Activated B cell treated with CpG ODN at 0.5 μM for 24 hours (primary cell): ENCODE measurements at regions not wholly inside any gene's neighbourhood (a gene's known extent, or its start where the extent isn't known, plus 50 kb on each side); places are given as distances from the start of the nearest gene placed in this dataset.
"Not testable (repeated sequence)": the region's sequence is repeated elsewhere in the genome, so short reads cannot be mapped to it uniquely, and the experiment has no call there.

ENCODE experiments used
- ATAC-seq: fragments of 200-7000 bp; cut with Tn5 transposase; one replicate; pipeline ENCODE4 v1.10.0; 2021; ENCODE audit warnings: low read depth, mild to moderate bottlenecking, moderate library complexity
- CTCF ChIA-PET: fragments of 350-600 bp; sonication (Branson Sonifier 250); formaldehyde crosslinking; loops from one replicate; lab custom pipeline; 2021; ENCODE audit warnings: antibody characterized with exemption; lab: Charles Lee
- POLR2A ChIA-PET: fragments of 350-600 bp; sonication (Branson Sonifier 250); formaldehyde crosslinking; loops from one replicate; lab custom pipeline; 2021; ENCODE audit warnings: antibody characterized with exemption; lab: Charles Lee
- DNase-seq: peaks from one replicate; pipeline ENCODE4 v3.0.0; 2022
- H3K27ac Mint-ChIP-seq: one replicate; pipeline ENCODE4 v1.8.0; 2020; ENCODE audit warnings: mixed read lengths
- H3K27me3 Mint-ChIP-seq: one replicate; pipeline ENCODE4 v1.8.0; 2021; ENCODE audit warnings: mixed read lengths
- H3K36me3 Mint-ChIP-seq: one replicate; pipeline ENCODE4 v1.8.0; 2021; ENCODE audit warnings: low read depth, mixed read lengths
- H3K4me1 Mint-ChIP-seq: one replicate; pipeline ENCODE4 v1.8.0; 2021; ENCODE audit warnings: mixed read lengths
- H3K4me3 Mint-ChIP-seq: one replicate; pipeline ENCODE4 v1.8.0; 2020; ENCODE audit warnings: mild to moderate bottlenecking, mixed read lengths
- H3K9me3 Mint-ChIP-seq: one replicate; pipeline ENCODE4 v1.8.0; 2020; ENCODE audit warnings: mixed read lengths
- CTCF ChIP-seq: fragments of 200-600 bp; IDR thresholded peaks from one replicate; pipeline ENCODE4 v1.8.0; 2022; ENCODE audit warnings: antibody characterized with exemption, mild to moderate bottlenecking
- intact Hi-C: fragments of 100-400 bp; cut with micrococcal nuclease; formaldehyde crosslinking; loops from one replicate; pipeline ENCODE4 v1.15.1; 2024

GRCh38 chr2:75289771-75290170 is 90.5 kb upstream of the TACR1 start:
- TF ChIP-seq CTCF: no peak
- Mint-ChIP-seq H3K36me3 (peaks cover 6% of the 10 kb centered on the region), H3K9me3 (no peaks in the 10 kb centered on the region), H3K4me1 (peaks cover 24% of the 10 kb centered on the region), H3K4me3 (no peak overlapping the region), H3K27me3 (no peaks in the 10 kb centered on the region), H3K27ac (no peak overlapping the region)
- ATAC-seq: no peak
- intact Hi-C loops: no loop called here
- ChIA-PET POLR2A (no interaction called here), CTCF (interaction anchor here (0.6 kb wide), 1 partner anchor 90 kb away, joined by 3 read pairs; the partner anchor contains the start of gene TACR1)
- no peak for DNase-seq

- H3K27ac Mint-ChIP-seq, DNase-seq, ATAC-seq, H3K9me3 Mint-ChIP-seq, intact Hi-C loops, H3K27me3 Mint-ChIP-seq, POLR2A ChIA-PET, H3K4me3 Mint-ChIP-seq: not testable (repeated sequence)
- Mint-ChIP-seq H3K4me1 (peaks cover 30% of the 10 kb centered on the region), H3K36me3 (peaks cover 11% of the 10 kb centered on the region)
- CTCF ChIA-PET: interaction anchor here (0.6 kb wide), 1 partner anchor 90 kb away, joined by 3 read pairs; the partner anchor contains the start of gene TACR1
Observed at GRCh38 chr2:75289178-75289577, 89.9 kb upstream of the TACR1 start.

- no peak for TF ChIP-seq CTCF
- Mint-ChIP-seq H3K27ac (peak overlapping the region; percentile 72), H3K36me3 (peaks cover 11% of the 10 kb centered on the region), H3K4me1 (peaks cover 30% of the 10 kb centered on the region), H3K27me3 (no peaks in the 10 kb centered on the region), H3K9me3 (no peaks in the 10 kb centered on the region), H3K4me3 (no peak overlapping the region)
- ChIA-PET CTCF (no interaction called here), POLR2A (no interaction called here)
- no peak for DNase-seq
- intact Hi-C loops: no loop called here
- no peak for ATAC-seq
Observed at GRCh38 chr2:75288760-75289159, 89.4 kb upstream of the TACR1 start.

GRCh38 chr2:75287624-75288316 is 88.5 kb upstream of the TACR1 start:
- Mint-ChIP-seq H3K4me1 (peaks cover 30% of the 10 kb centered on the region), H3K4me3 (no peak overlapping the region), H3K9me3 (no peaks in the 10 kb centered on the region), H3K36me3 (peaks cover 11% of the 10 kb centered on the region), H3K27ac (peak overlapping the region; percentile 72), H3K27me3 (no peaks in the 10 kb centered on the region)
- no peak for DNase-seq
- no peak for TF ChIP-seq CTCF
- ChIA-PET POLR2A (no interaction called here), CTCF (no interaction called here)
- intact Hi-C loops: no loop called here
- no peak for ATAC-seq

- Mint-ChIP-seq H3K4me3 (no peak overlapping the region), H3K27me3 (peaks cover 3% of the 10 kb centered on the region), H3K4me1 (peaks cover 28% of the 10 kb centered on the region), H3K9me3 (no peaks in the 10 kb centered on the region), H3K36me3 (peaks cover 16% of the 10 kb centered on the region), H3K27ac (no peak overlapping the region)
- DNase-seq (no peak), ATAC-seq (no peak)
- ChIA-PET CTCF (no interaction called here), POLR2A (no interaction called here)
- TF ChIP-seq CTCF: no peak
- intact Hi-C loops: no loop called here
Observed at GRCh38 chr2:75284345-75284744, 85.0 kb upstream of the TACR1 start.
